ENCODE measurements at regions not wholly inside any gene's neighbourhood (a gene's known extent, or its start where the extent isn't known, plus 50 kb on each side); places are given as distances from the start of the nearest gene placed in this dataset.

DNA sequence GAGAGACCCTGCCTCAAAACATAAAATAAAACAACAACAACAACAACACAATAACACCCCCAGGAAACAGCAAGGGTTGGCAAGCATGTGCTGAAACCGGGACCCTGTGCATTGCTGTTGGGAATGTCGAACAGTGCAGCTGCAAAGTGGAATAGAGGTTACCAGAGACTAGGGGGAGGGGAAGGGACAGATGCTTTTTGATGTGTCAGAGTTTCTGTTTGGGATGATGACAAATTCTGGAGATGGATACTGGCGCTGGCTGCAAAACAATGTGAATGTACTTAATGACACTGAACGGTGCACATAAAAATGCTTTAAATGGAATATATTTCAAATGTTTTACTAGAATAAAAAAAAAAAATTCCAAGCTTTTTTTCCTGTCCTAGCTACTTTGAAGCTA lies 241.8 kb downstream of the TEX36 start:
- H3K27me3 ChIP-seq (ENCODE audit: control insufficient read depth, insufficient read depth, low read length), result no peaks in the 10 kb centered on the region
- H3K36me3 ChIP-seq (ENCODE audit: control insufficient read depth, insufficient read depth, low read length), result no peaks in the 10 kb centered on the region
- 82% methylated on average over 3 of the region's 4 CpGs for WGBS (ENCODE audit: insufficient coverage, low lambda C conversion rate)
- H3K9me3 ChIP-seq (ENCODE audit: control insufficient read depth, low read depth, low read length), result no peaks in the 10 kb centered on the region
- DNase-seq, result no peak
- no peaks in the 10 kb centered on the region for H3K4me1 ChIP-seq (ENCODE audit: control insufficient read depth, insufficient read depth, low read length)
- no peak overlapping the region for H3K27ac ChIP-seq (ENCODE audit: low read length)
- H3K4me3 ChIP-seq (ENCODE audit: low read length), result no peak overlapping the region

DNA sequence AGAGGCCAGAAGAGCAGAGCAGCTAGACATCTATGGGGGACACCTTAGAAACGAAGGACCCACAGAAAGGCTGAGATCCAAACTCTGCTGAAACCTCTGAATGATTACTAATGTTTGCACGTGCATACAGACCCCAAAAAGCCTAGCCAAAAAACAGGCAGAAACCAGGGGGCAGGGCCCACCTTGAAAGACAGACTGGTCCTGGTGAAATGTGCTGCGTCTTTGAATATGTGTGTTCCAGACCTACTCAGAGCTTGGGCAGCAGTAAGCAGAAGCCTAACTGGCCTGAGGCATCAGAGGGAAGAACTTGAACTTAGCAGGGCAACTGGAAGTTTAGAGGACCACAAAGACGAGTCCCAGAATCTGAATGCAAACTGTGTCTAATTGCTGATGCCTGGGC lies 251.8 kb downstream of the TEX36 start:
- H3K27ac ChIP-seq (ENCODE audit: low read length), result no peak overlapping the region
- H3K9me3 ChIP-seq (ENCODE audit: control insufficient read depth, low read depth, low read length), result no peaks in the 10 kb centered on the region
- no peaks in the 10 kb centered on the region for H3K36me3 ChIP-seq (ENCODE audit: control insufficient read depth, insufficient read depth, low read length)
- WGBS (ENCODE audit: insufficient coverage, low lambda C conversion rate), result 60% methylated on average over 1 of the region's 4 CpGs
- H3K4me1 ChIP-seq (ENCODE audit: control insufficient read depth, insufficient read depth, low read length), result no peaks in the 10 kb centered on the region
- H3K4me3 ChIP-seq (ENCODE audit: low read length), result no peak overlapping the region
- DNase-seq, result no peak
- H3K27me3 ChIP-seq (ENCODE audit: control insufficient read depth, insufficient read depth, low read length), result no peaks in the 10 kb centered on the region

DNA sequence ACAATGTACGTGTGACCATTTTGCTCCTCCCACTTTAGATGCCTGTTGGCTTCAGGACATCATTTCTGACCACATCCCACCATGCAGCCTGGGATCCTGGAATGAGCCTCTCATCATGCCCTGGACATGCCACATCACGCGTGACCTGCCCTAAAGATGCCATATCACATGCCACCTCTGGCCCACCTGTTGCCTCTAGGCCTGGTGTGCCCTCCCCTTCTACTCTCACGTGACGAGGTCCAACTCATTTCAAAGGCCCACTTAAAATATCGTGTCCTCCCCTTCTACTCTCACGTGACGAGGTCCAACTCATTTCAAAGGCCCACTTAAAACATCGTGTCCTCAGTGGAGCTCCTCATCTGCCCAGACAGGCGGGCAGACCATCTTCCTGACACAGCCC lies 254.9 kb downstream of the TEX36 start:
- Histone ChIP-seq H3K27me3 (ENCODE audit: control insufficient read depth, insufficient read depth, low read length) (no peaks in the 10 kb centered on the region), H3K9me3 (ENCODE audit: control insufficient read depth, low read depth, low read length) (no peaks in the 10 kb centered on the region), H3K27ac (ENCODE audit: low read length) (no peak overlapping the region), H3K36me3 (ENCODE audit: control insufficient read depth, insufficient read depth, low read length) (no peaks in the 10 kb centered on the region), H3K4me1 (ENCODE audit: control insufficient read depth, insufficient read depth, low read length) (no peaks in the 10 kb centered on the region), H3K4me3 (ENCODE audit: low read length) (no peak overlapping the region)
- no peak for DNase-seq
- no CpG with 5 or more reads among the region's 10 CpGs for WGBS (ENCODE audit: insufficient coverage, low lambda C conversion rate)

DNA sequence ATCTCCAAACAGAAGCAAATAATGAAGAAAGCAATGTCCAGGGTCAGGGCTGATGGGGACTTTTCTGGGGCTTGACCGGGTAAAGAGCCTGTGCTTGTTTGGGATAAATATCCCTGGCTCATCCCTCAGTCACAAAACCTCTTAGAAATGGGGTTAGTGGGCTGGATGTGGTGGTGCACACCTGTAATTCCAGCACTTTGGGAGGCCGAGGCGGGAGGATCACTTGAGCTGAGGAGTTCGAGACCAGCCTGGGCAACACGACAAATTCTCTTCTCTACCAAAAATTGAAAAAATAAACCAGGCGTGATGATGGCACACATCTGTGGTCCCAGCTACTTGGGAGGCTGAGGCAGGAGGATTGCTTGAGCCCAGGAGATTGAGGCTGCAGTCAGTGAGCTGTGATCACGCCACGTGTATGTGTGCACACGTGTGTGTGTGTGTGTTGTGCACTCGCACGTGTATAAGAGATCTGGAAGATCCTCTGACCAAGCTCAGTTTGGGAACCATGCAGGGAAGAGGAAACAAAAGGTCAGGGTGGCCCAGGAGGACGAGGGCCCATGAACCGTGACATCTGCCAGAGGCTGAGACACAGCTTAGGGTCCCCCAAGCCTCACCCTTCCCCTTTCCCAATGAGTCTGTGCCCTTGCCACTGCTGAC lies 258.6 kb downstream of the TEX36 start:
- no peak overlapping the region for H3K27ac ChIP-seq (ENCODE audit: low read length)
- H3K9me3 ChIP-seq (ENCODE audit: control insufficient read depth, low read depth, low read length), result no peaks in the 10 kb centered on the region
- no CpG with 5 or more reads among the region's 13 CpGs for WGBS (ENCODE audit: insufficient coverage, low lambda C conversion rate)

DNA sequence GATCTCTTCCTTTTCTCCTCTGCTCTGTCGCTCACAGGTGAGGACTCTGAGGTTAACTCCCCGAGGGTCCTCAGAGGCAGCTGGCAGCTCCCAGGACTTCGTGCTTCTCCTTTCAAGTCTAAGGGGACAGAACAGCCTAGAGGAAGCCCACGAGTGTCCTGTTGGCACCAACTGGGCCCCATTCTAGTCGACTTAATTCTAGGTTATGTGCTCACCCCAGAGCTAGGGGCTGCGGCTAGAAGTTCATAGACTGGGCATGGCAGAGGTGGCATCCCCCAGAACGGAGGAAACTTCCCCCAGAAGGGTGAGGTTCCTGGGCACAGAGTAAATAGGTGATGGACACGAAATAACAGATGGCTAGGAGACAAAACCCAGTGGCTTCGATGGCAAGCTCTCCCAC lies 259.4 kb downstream of the TEX36 start:
- Histone ChIP-seq H3K36me3 (ENCODE audit: control insufficient read depth, insufficient read depth, low read length) (no peaks in the 10 kb centered on the region), H3K27me3 (ENCODE audit: control insufficient read depth, insufficient read depth, low read length) (no peaks in the 10 kb centered on the region), H3K27ac (ENCODE audit: low read length) (no peak overlapping the region), H3K4me3 (ENCODE audit: low read length) (no peak overlapping the region), H3K9me3 (ENCODE audit: control insufficient read depth, low read depth, low read length) (no peaks in the 10 kb centered on the region), H3K4me1 (ENCODE audit: control insufficient read depth, insufficient read depth, low read length) (no peaks in the 10 kb centered on the region)
- DNase-seq, result no peak
- WGBS (ENCODE audit: insufficient coverage, low lambda C conversion rate), result 80% methylated on average over 1 of the region's 9 CpGs

More for the DNA sequence above, 258.6 kb downstream of the TEX36 start:
- no peaks in the 10 kb centered on the region for H3K27me3 ChIP-seq (ENCODE audit: control insufficient read depth, insufficient read depth, low read length)
- no peaks in the 10 kb centered on the region for H3K4me1 ChIP-seq (ENCODE audit: control insufficient read depth, insufficient read depth, low read length)
- no peak for DNase-seq
- H3K4me3 ChIP-seq (ENCODE audit: low read length), result no peak overlapping the region
- H3K36me3 ChIP-seq (ENCODE audit: control insufficient read depth, insufficient read depth, low read length), result no peaks in the 10 kb centered on the region

DNA sequence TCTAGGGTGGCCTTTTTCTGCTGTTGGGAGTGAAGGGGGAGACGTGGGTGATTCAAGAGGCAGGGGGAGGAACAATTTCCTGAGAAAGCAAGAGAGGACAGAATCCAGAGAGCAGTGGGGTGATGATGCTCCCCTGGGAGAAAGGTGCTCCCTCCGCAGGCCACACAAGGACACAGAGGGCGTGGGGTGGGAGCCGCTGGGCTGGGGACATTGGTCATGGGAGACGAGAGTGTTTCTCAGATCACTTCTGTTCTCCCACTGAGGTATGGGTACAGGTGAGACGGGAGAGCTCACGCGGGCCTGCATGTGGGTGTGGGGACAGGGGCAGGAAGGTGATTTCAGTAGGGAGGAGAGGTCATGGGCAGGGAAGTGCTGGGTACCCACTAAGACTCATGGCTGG lies 259.5 kb upstream of the CTBP2 start:
- no peak overlapping the region for H3K4me3 ChIP-seq (ENCODE audit: low read length)
- no CpG with 5 or more reads among the region's 8 CpGs for WGBS (ENCODE audit: insufficient coverage, low lambda C conversion rate)

DNA sequence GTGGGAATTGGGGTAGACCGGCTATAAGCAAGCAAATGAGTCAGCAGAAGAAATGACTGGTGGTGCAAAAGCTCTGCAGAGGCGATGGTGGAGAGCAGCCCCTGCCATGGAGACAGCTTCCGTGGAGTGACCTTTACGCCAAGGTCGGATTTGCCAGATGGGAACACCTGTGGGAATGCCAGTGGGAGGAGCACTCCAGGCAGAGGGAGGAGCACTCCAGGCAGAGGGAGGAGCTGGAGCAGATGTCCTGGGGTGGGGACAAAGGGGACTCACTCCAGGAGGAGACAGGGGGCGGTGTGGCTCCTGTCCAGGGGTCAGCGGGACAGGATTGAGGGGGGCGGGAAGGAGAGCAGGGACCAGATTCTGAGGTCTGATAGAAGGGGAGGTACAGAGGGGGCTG lies 258.8 kb upstream of the CTBP2 start:
- Histone ChIP-seq H3K27ac (ENCODE audit: low read length) (no peak overlapping the region), H3K4me1 (ENCODE audit: control insufficient read depth, insufficient read depth, low read length) (no peaks in the 10 kb centered on the region), H3K9me3 (ENCODE audit: control insufficient read depth, low read depth, low read length) (no peaks in the 10 kb centered on the region), H3K4me3 (ENCODE audit: low read length) (no peak overlapping the region), H3K36me3 (ENCODE audit: control insufficient read depth, insufficient read depth, low read length) (no peaks in the 10 kb centered on the region), H3K27me3 (ENCODE audit: control insufficient read depth, insufficient read depth, low read length) (peaks cover 3% of the 10 kb centered on the region)
- no CpG with 5 or more reads among the region's 8 CpGs for WGBS (ENCODE audit: insufficient coverage, low lambda C conversion rate)
- no peak for DNase-seq

More for the DNA sequence above, 259.5 kb upstream of the CTBP2 start:
- H3K9me3 ChIP-seq (ENCODE audit: control insufficient read depth, low read depth, low read length), result no peaks in the 10 kb centered on the region
- no peaks in the 10 kb centered on the region for H3K27me3 ChIP-seq (ENCODE audit: control insufficient read depth, insufficient read depth, low read length)
- H3K27ac ChIP-seq (ENCODE audit: low read length), result no peak overlapping the region
- no peaks in the 10 kb centered on the region for H3K4me1 ChIP-seq (ENCODE audit: control insufficient read depth, insufficient read depth, low read length)
- no peak for DNase-seq
- H3K36me3 ChIP-seq (ENCODE audit: control insufficient read depth, insufficient read depth, low read length), result no peaks in the 10 kb centered on the region

DNA sequence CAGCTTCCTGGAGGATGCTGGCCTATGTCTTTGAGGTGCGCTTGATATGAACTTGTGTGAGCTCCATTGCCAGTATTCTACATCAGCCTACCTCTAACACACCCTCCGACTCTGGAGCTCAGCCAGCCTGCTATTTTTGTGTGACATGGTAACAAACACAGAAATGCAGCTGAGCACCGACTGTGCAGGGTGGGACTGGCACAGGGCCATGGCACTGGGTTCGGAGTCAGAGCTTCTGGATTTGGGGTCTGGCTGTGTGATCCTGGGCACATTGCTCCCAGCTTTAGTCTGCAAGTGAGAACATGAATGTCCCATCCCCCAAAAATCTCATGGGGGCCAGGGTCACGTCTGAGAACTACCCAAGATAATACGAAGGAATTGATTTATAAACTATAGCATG lies 257.2 kb upstream of the CTBP2 start:
- DNase-seq, result no peak
- no peak overlapping the region for H3K27ac ChIP-seq (ENCODE audit: low read length)
- H3K27me3 ChIP-seq (ENCODE audit: control insufficient read depth, insufficient read depth, low read length), result peaks cover 3% of the 10 kb centered on the region
- H3K9me3 ChIP-seq (ENCODE audit: control insufficient read depth, low read depth, low read length), result no peaks in the 10 kb centered on the region
- no peaks in the 10 kb centered on the region for H3K4me1 ChIP-seq (ENCODE audit: control insufficient read depth, insufficient read depth, low read length)
- no CpG with 5 or more reads among the region's 6 CpGs for WGBS (ENCODE audit: insufficient coverage, low lambda C conversion rate)
- H3K36me3 ChIP-seq (ENCODE audit: control insufficient read depth, insufficient read depth, low read length), result no peaks in the 10 kb centered on the region
- no peak overlapping the region for H3K4me3 ChIP-seq (ENCODE audit: low read length)

DNA sequence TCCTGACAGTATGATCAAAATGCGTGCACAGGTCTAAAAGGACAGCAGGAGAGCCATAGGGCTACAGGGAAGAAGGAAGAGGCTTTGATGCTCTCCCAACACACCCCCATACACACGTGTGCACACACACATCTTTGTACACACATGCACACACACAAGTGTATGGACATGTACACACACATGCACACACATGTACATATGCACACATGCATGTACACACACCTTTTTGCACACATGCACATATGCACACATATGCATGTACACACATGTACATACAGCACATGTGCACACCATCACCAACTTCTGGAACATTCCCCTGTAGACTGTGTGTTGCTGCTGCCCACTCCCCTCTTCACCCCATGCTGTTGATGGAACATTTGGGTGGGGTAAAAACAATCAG lies 255.6 kb upstream of the CTBP2 start:
- H3K36me3 ChIP-seq (ENCODE audit: control insufficient read depth, insufficient read depth, low read length), result no peaks in the 10 kb centered on the region
- no CpG with 5 or more reads among the region's 2 CpGs for WGBS (ENCODE audit: insufficient coverage, low lambda C conversion rate)

DNA sequence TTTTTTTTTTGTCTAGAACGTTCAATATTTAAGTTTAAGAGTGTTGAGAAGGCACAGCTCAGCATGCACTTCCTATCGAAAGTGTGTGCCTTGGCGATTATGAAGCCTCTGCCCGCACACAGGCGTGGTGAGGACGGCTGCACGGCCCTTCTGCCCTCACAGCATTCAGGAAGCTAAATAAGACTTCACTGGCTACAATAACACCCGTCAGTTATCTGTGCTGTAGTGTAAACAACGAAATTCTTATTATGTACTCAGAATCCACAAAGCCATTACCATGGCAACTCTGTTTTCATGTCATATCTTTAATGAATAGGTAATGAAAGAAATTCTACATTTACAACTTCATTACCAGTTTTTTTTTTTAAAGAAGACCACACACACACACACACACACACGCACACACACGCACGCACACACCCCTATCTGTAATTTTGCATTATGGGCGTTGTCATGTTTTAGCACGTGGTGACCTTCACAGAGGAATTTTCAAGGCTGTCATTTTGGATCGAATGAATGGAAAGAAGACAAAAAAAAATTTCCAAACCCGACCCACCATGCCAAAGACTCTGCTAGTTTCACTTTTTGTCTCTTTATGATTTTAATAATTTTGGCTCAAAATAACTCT lies 254.8 kb upstream of the CTBP2 start:
- WGBS (ENCODE audit: insufficient coverage, low lambda C conversion rate), result 40% methylated on average over 1 of the region's 16 CpGs
- peak in 1 of 2 donors; percentile 30 for DNase-seq
- H3K4me1 ChIP-seq (ENCODE audit: control insufficient read depth, insufficient read depth, low read length), result no peaks in the 10 kb centered on the region
- H3K9me3 ChIP-seq (ENCODE audit: control insufficient read depth, low read depth, low read length), result no peaks in the 10 kb centered on the region
- no peak overlapping the region for H3K27ac ChIP-seq (ENCODE audit: low read length)
- H3K4me3 ChIP-seq (ENCODE audit: low read length), result no peak overlapping the region
- H3K36me3 ChIP-seq (ENCODE audit: control insufficient read depth, insufficient read depth, low read length), result no peaks in the 10 kb centered on the region
- peaks cover 3% of the 10 kb centered on the region for H3K27me3 ChIP-seq (ENCODE audit: control insufficient read depth, insufficient read depth, low read length)

More for the DNA sequence above, 255.6 kb upstream of the CTBP2 start:
- DNase-seq, result no peak
- no peaks in the 10 kb centered on the region for H3K9me3 ChIP-seq (ENCODE audit: control insufficient read depth, low read depth, low read length)
- no peak overlapping the region for H3K27ac ChIP-seq (ENCODE audit: low read length)
- H3K4me3 ChIP-seq (ENCODE audit: low read length), result no peak overlapping the region
- peaks cover 3% of the 10 kb centered on the region for H3K27me3 ChIP-seq (ENCODE audit: control insufficient read depth, insufficient read depth, low read length)
- H3K4me1 ChIP-seq (ENCODE audit: control insufficient read depth, insufficient read depth, low read length), result no peaks in the 10 kb centered on the region

DNA sequence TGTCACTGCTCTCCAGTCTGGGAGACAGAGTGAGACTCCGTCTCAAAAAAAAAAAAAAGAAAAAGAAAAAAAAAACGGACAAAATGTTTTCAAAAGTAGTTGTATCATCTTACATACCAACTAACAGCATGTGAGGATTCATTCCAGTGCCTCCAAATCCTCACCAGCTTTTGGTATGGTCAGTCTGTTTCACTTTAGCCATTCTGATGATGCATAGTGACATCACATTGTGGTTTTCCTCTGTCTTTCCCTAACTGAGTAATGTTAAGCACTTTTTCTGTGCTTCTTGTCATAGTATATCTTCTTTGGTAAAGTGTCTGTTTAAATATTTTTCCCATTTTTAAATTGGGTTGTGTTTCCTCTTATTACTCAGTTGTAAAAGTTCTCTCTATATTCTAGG lies 251.4 kb upstream of the CTBP2 start:
- WGBS (ENCODE audit: insufficient coverage, low lambda C conversion rate), result 100% methylated on average over 1 of the region's 2 CpGs
- no peak overlapping the region for H3K4me3 ChIP-seq (ENCODE audit: low read length)
- no peaks in the 10 kb centered on the region for H3K36me3 ChIP-seq (ENCODE audit: control insufficient read depth, insufficient read depth, low read length)
- no peak for DNase-seq
- no peaks in the 10 kb centered on the region for H3K9me3 ChIP-seq (ENCODE audit: control insufficient read depth, low read depth, low read length)
- H3K4me1 ChIP-seq (ENCODE audit: control insufficient read depth, insufficient read depth, low read length), result no peaks in the 10 kb centered on the region
- no peak overlapping the region for H3K27ac ChIP-seq (ENCODE audit: low read length)
- peaks cover 3% of the 10 kb centered on the region for H3K27me3 ChIP-seq (ENCODE audit: control insufficient read depth, insufficient read depth, low read length)

Measured in large intestine (tissue), 3 donors.